Fibroblast of pulmonary artery (primary cell): ENCODE measurements at regions not wholly inside any gene's neighbourhood (a gene's known extent, or its start where the extent isn't known, plus 50 kb on each side); places are given as distances from the start of the nearest gene placed in this dataset.

Experiments used
- DNase-seq: peaks from one replicate; pipeline ENCODE4 v3.0.0-alpha.2; 2010; ENCODE audit warnings: low read depth
- H3K4me3 ChIP-seq: replicated peaks from 2 replicates; pipeline ENCODE4 v1.5.1; 2011; ENCODE audit warnings: low read depth, mild to moderate bottlenecking, control low read depth, low read length, moderate library complexity
- CTCF ChIP-seq: IDR thresholded peaks from 2 replicates; pipeline ENCODE4 v1.5.1; 2011; ENCODE audit warnings: mild to moderate bottlenecking, control low read depth, low read length, inconsistent platforms; ENCODE audit errors: missing control alignments

GRCh38 chr15:95171564-95171963 is 940.2 kb downstream of the MCTP2 start:
- TF ChIP-seq CTCF: no peak
- no peak for DNase-seq
- H3K4me3 ChIP-seq: no peak overlapping the region

- DNase-seq: peak; percentile 78
- TF ChIP-seq CTCF: no peak
- H3K4me3 ChIP-seq: no peak overlapping the region
These were observed 943.2 kb downstream of the MCTP2 start for GRCh38 chr15:95174301-95175259.

GRCh38 chr15:95175914-95176658 is 944.7 kb downstream of the MCTP2 start:
- peak; percentile 93 for DNase-seq
- TF ChIP-seq CTCF: no peak
- no peak overlapping the region for H3K4me3 ChIP-seq

GRCh38 chr15:95176794-95177577 is 945.6 kb downstream of the MCTP2 start:
- no peak for TF ChIP-seq CTCF
- no peak overlapping the region for H3K4me3 ChIP-seq

GRCh38 chr15:95180530-95180929 is 949.2 kb downstream of the MCTP2 start:
- no peak for DNase-seq
- H3K4me3 ChIP-seq: no peak overlapping the region
- no peak for TF ChIP-seq CTCF

More at GRCh38 chr15:95176794-95177577, 945.6 kb downstream of the MCTP2 start:
- DNase-seq: no peak

- no peak for DNase-seq
- TF ChIP-seq CTCF: no peak
- H3K4me3 ChIP-seq: no peak overlapping the region
These were observed 950.7 kb downstream of the MCTP2 start for GRCh38 chr15:95182091-95182490.
